Suppressor macrophage (primary cell): ENCODE measurements at regions not wholly inside any gene's neighbourhood (a gene's known extent, or its start where the extent isn't known, plus 50 kb on each side); places are given as distances from the start of the nearest gene placed in this dataset.
"Not testable (repeated sequence)": the region's sequence is repeated elsewhere in the genome, so short reads cannot be mapped to it uniquely, and the experiment has no call there.

ENCODE experiments used
- DNase-seq, 4 experiments: peaks; one replicate each; pipeline ENCODE4 v3.0.0-alpha.2; 2020 to 2022

- peak; percentile 20 to 54 (median 48) for DNase-seq
Observed at GRCh38 chr5:50898966-50899365, 232.5 kb downstream of the PARP8 start.

DNA sequence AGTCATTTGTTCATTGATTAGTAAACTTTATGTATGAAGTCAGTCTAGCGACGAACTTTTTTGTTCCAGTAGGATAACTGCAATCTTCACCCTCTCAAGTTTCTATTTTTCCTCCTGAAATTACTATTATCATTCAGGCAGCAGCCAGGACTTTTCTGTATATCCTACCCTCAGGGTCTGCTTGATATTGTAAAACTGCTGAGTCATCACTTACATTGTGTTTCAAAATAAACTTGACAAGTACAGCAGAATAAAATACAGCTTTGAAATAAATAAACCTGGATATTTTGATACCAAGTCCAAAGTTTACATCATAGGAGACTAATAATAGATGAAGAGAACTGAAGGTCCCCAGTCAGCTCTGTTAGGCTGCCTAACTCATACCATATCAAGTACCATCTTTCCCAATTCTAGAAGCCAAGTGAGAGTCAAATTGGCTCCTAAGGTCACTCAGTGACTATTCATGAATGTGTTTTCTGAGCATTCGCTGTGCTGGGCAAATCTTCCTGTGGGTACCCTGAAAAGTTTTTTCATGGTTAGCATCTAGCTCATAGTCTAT is 234.6 kb downstream of the PARP8 start:
- no peak for DNase-seq

DNA sequence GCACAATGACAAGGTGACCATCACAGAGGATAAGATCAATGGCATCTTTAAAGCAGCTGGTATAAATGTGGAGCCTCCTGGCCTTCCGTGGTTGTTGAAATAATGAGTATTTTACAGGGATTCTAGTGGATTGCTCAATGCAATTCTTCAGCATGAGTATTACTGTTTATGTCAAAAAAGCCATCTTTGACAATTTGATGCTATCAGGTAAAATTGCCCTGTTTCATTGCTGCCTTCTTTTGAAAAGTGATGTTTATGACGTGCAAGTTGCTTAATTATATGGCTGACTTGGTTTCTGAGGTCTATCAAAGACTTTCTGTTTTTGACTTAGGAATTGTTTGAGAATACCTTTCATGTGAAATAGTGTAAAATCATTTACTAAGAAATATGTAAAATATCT is 237.2 kb downstream of the PARP8 start:
- DNase-seq = no peak

DNA sequence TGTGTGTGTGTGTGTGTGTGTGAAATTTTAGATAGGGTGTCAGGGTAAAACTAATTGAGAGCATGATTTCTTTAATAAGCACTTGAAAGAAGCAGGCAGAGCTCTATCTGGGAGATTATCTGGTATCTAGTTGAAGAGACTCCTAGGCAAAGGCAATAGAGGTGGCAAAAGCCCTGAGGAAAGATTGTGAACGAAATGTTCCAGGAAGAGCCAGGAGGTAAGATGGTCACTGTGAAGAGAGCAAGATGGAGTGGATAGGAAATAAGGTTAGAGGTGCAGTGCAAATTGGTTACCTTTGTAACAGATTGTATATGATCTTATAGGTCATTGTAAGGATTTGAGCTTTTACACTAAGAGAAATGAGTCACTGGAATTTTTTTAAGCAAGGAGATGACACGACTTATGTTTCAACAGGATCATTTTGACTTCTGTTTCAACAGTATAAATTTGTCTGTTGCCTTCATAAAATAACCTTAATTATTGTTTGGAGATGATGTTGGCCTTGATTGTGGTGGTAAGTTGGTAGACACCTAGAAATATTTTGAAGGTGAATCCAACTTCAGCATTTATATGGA is 239.6 kb downstream of the PARP8 start:
- DNase-seq = no peak

DNA sequence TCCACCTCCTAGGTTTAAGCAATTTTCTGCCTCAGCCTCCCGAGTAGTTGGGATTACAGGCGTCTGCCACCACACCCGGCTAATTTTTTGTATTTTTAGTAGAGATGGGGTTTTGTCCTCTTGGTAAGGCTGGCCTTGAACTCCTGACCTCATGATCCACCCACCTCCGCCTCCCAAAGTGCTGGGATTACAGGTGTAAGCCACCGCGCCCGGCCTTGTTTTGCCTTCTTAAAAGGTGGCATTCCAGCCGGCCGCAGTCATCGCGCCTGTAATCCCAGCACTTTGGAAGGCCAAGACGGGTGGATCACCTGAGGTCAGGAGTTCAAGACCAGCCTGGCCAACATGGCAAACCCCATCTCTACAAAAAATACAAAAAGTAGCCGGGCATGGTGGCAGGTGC is 253.7 kb downstream of the PARP8 start:
- DNase-seq = not testable (repeated sequence)

DNA sequence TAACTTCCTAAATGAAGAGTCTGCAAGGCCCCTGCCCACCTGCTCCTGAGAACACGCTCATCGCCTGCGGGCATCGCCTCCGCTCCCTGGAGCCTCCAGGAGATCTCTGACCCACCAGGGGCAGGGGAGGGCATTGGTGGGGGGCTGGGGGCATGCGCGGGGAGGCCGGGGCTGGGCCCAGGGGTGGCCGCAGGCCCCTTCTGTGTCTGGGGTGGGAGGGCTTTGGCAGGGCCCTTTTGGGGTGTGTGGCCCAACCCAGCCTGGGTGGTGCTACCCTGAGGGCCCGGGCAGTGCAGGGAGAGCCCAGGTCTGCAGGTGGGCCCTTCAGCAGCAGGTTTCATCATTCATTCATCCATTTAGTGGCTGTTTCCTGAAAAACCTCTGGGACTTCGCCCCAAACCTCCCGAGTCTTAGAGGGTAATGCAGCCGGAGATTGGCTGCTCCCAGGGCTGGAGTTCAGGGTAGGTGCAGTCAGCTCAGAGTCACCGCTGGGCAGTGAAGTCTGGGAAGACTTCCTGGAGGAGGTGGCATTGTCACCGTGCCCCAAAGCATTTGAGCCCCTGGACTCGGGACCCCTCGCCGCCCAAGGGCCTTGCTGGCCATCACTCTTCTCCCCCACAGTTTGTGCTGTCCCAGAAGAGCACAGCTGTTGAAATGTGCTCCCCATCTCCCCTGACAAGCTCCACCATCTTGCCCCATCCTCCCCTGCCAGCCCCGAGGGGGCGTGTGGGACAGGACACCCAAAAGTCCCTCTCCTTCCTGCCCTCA is 255.1 kb downstream of the PARP8 start:
- no peak for DNase-seq

DNA sequence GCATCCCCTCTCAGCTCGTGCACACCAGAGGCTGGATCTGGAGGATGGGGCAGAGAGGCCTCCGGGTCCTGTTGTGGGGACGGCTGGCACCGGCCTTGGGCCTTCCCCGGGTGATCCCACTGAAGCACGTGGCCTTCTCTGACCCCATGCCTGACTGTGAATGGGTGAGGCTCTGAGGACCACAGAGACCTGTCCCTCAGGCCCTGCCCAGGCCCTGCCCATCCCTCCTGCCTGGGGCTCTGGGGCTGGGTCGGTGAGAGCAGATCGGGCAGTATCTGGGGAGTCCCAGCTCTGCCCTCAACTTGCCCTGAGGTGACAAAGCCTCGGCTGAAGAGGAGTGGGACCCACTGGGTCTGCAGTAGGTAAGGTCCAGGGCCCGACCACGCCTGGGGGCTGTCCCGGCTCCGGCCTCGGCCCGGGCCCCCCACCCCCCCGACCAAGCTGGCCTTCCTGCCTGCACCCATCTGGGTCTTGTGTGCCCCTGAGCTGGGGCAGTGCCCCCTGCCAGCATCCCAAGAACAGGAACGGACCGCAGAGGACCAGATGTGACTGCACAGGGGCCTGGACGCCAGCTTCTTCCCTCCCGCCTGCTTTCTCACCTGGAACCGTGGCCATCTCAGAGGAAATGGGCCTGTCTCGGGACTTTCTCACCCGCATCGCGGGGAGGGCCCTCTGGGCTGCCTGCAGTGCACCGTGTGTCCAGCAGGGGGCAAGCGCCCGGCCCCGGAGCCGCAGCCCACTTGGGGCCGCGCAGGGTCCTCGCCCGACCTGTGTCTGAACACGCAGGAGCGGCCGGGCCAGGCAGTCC is 255.9 kb downstream of the PARP8 start:
- not testable (repeated sequence) for DNase-seq

- DNase-seq = no peak
Observed at GRCh38 chr5:50922942-50923767, 256.7 kb downstream of the PARP8 start.

GRCh38 chr5:50923768-50924494 is 257.5 kb downstream of the PARP8 start:
- DNase-seq = no peak

DNA sequence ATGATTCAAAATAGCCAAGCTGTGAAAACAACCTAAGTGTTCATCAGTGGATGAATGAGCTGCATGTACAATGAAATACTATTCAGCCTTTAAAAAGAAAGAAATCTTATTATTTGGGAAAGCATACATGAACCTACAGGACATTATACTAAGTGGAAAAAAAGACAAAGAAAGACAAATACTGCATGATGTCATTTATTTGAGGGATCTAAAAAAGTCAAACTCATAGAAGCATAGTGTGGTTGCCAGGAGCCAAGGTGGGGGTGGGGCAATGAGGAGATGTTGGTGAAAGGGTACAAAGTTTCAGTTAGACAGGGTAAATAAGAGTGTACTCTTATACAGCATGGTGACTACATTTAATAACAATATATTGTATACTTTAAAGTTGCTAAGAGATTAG is 261.5 kb downstream of the PARP8 start:
- DNase-seq = no peak

GRCh38 chr5:50929174-50929573 is 262.7 kb downstream of the PARP8 start:
- DNase-seq = no peak

DNA sequence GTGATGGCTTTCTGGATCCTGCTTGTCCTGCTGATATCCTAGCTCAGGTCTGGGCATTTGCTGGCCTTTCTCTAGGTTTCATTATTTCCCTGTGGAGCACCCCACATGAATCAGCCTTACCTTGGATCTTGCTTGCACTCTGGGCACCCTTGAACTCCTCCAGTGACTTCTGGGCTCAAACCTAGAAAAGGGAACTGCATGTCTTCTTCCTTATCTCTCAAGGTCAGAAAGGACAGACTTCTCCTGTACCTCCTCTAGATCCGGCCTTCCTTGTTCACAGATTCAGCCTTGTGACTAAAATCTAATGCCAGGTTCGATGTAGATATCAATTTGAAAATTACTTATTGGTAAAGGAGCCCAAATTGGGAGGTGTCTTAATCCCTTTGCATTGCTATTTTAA is 267.9 kb downstream of the PARP8 start:
- no peak for DNase-seq

- DNase-seq = no peak
Observed at GRCh38 chr5:50945139-50945538, 278.7 kb downstream of the PARP8 start.

GRCh38 chr5:50947906-50948683 is 281.7 kb downstream of the PARP8 start:
- DNase-seq = peak in 1 of 4 experiments; percentile 5

DNA sequence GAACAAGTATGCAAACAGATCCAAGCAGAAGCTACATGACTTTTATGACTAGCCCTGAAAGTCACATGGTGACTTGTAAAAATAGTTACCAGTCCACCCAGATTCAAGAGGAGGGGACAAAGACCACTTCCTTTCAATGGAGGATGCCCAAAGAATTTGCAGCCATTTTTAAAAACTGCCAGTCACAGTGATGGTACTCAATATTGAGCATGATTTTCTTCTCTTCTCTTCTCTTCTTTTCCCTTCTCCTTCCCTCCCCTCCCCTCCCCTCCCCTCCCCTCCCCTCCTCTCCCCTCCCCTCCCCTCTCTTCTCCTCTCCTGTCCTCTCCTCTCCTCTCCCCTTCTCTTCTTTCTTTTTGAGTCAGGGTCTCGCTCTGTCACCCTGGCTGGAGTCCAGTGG is 286.9 kb downstream of the PARP8 start:
- no peak for DNase-seq

- peak; percentile 33 to 67 (median 44) for DNase-seq
Observed at GRCh38 chr5:50958852-50959457, 292.5 kb downstream of the PARP8 start.

- peak; percentile 60 to 81 (median 76) for DNase-seq
Observed at GRCh38 chr5:50962934-50963872, 296.8 kb downstream of the PARP8 start.

DNA sequence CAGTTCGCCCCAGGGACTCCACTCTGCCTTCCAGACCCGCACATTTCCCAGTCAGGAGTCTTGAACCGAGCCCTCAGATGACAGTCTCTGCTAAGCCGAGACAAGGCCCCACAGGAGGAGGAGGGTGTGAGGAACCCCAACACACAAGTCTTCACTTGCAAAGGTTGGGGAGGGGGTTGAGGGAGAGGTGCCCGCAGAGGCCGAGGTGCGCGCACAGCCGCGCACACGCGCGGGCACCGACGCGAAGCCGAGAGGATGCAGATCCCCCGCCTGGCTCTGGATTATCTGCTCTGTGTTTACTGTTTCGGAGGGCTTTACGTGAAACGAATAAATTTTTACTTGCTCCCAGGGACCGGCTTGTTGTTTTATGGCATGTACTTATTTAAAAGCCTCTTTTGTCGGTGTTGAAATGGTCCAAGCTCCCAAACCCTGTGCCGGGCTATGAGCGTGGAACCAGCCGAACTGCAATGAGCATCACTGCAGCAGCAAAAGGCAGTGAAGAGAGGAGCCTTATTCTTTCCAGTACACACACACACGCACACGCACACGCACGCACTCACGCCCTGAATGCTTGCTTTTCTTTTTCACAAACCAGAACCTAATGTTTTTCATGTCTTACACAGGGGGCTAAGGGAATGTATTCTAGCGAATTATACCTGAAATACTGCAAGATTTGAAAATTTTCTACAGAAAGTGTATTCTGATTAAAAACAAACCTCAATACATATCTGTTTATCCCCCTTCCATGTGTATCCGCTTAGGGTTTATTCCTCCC is 297.7 kb downstream of the PARP8 start:
- DNase-seq = peak in 1 of 4 experiments; percentile 6
